IMR-90 (cell line): ENCODE measurements at regions not wholly inside any gene's neighbourhood (a gene's known extent, or its start where the extent isn't known, plus 50 kb on each side); places are given as distances from the start of the nearest gene placed in this dataset.

ENCODE experiments used
- ATAC-seq: fragments of 200-7000 bp; cut with Tn5 transposase; 2 replicates; pipeline ENCODE4 v1.9.1; 2020; ENCODE audit warnings: low read depth, mild to moderate bottlenecking, moderate library complexity
- BruUV-seq: library from RNA; stranded (reverse); fragments of 400-500 nt; replicated peaks from 2 replicates; lab custom pipeline; 2021; lab: Mats Ljungman, UMichigan
- CTCF ChIA-PET: fragments of 300-600 bp; formaldehyde crosslinking; extraction: SDS; loops from one replicate; lab custom pipeline; 2021; ENCODE audit warnings: antibody characterized with exemption; lab: Yijun Ruan, JAX
- POLR2A ChIA-PET: fragments of 300-600 bp; sonication (Branson Sonifier 250); formaldehyde crosslinking; loops from one replicate; lab custom pipeline; 2022; ENCODE audit warnings: antibody characterized with exemption; ENCODE audit not compliant: unreplicated experiment; lab: Charles Lee
- DNase-seq: peaks from one replicate; pipeline ENCODE4 v3.0.0; 2013
- H2AFZ ChIP-seq: replicated peaks from 2 replicates; pipeline ENCODE3; 2013; ENCODE audit warnings: low read length, mild to moderate bottlenecking; ENCODE audit not compliant: poor library complexity
- H2AK5ac ChIP-seq: 2 replicates; pipeline ENCODE4 v1.6.1; 2013; ENCODE audit warnings: low read depth, low read length, inconsistent platforms
- H2AK9ac ChIP-seq: replicated peaks from 2 replicates; pipeline ENCODE3; 2013; ENCODE audit warnings: mild to moderate bottlenecking, low read depth, low read length, moderate library complexity; ENCODE audit not compliant: poor library complexity
- H2BK120ac ChIP-seq: 2 replicates; pipeline ENCODE4 v1.6.1; 2013; ENCODE audit warnings: low read depth, low read length, inconsistent platforms
- H2BK15ac ChIP-seq: 3 replicates; pipeline ENCODE4 v1.6.1; 2013; ENCODE audit warnings: low read depth, low read length, inconsistent platforms
- H2BK20ac ChIP-seq: 2 replicates; pipeline ENCODE4 v1.6.1; 2013; ENCODE audit warnings: low read depth, mild to moderate bottlenecking, inconsistent platforms, low read length, moderate library complexity
- H2BK5ac ChIP-seq: 2 replicates; pipeline ENCODE4 v1.6.1; 2013; ENCODE audit warnings: mild to moderate bottlenecking, low read depth, low read length, inconsistent platforms; ENCODE audit not compliant: poor library complexity, severe bottlenecking
- H3K14ac ChIP-seq: replicated peaks from 2 replicates; pipeline ENCODE4 v1.6.1; 2013; ENCODE audit warnings: low read depth, low read length, inconsistent platforms
- H3K18ac ChIP-seq: 2 replicates; pipeline ENCODE4 v1.6.1; 2013; ENCODE audit warnings: low read depth, low read length, control low read depth
- H3K23ac ChIP-seq: 2 replicates; pipeline ENCODE4 v1.6.1; 2013; ENCODE audit warnings: low read depth, low read length, inconsistent platforms
- H3K27ac ChIP-seq: 2 replicates; pipeline ENCODE4 v1.5.1; 2013; ENCODE audit warnings: mild to moderate bottlenecking, control low read depth, low read length; ENCODE audit not compliant: insufficient read depth
- H3K27me3 ChIP-seq: 2 replicates; pipeline ENCODE4 v1.6.1; 2013; ENCODE audit warnings: low read length; ENCODE audit not compliant: control insufficient read depth, insufficient read depth
- H3K36me3 ChIP-seq: 2 replicates; pipeline ENCODE4 v1.6.1; 2013; ENCODE audit warnings: low read length, mixed read lengths; ENCODE audit not compliant: control insufficient read depth, insufficient read depth
- H3K4ac ChIP-seq: 2 replicates; pipeline ENCODE4 v1.6.1; 2013; ENCODE audit warnings: low read depth, low read length, inconsistent platforms
- H3K4me1 ChIP-seq: 2 replicates; pipeline ENCODE4 v1.6.1; 2013; ENCODE audit warnings: low read length, mixed read lengths; ENCODE audit not compliant: control insufficient read depth, insufficient read depth
- H3K4me2 ChIP-seq: 2 replicates; pipeline ENCODE4 v1.6.1; 2013; ENCODE audit warnings: low read depth, mild to moderate bottlenecking, control low read depth, low read length, moderate library complexity
- H3K4me3 ChIP-seq: 2 replicates; pipeline ENCODE4 v1.5.1; 2013; ENCODE audit warnings: low read depth, mild to moderate bottlenecking, control low read depth, low read length, moderate library complexity; ENCODE audit not compliant: insufficient read depth
- H3K56ac ChIP-seq: 2 replicates; pipeline ENCODE4 v1.6.1; 2013; ENCODE audit warnings: low read length, inconsistent platforms; ENCODE audit not compliant: insufficient read depth; ENCODE audit errors: extremely low read depth
- H3K79me1 ChIP-seq, 2 experiments: 2 replicates each; pipeline ENCODE4 v1.6.1; 2013; ENCODE audit warnings: low read length in 2 of 2, inconsistent platforms in 1 of 2, low read depth in 1 of 2
- H3K9ac ChIP-seq: 2 replicates; pipeline ENCODE4 v1.6.1; 2013; ENCODE audit warnings: low read depth, low read length, control low read depth
- H3K9me1 ChIP-seq: 2 replicates; pipeline ENCODE4 v1.6.1; 2013; ENCODE audit warnings: low read length, inconsistent platforms; ENCODE audit not compliant: insufficient read depth
- H3K9me3 ChIP-seq: 2 replicates; pipeline ENCODE4 v1.6.1; 2013; ENCODE audit warnings: low read length; ENCODE audit not compliant: control insufficient read depth, insufficient read depth
- H4K20me1 ChIP-seq: 2 replicates; pipeline ENCODE4 v1.6.1; 2013; ENCODE audit warnings: low read length, inconsistent platforms; ENCODE audit not compliant: insufficient read depth
- H4K5ac ChIP-seq: 2 replicates; pipeline ENCODE4 v1.6.1; 2013; ENCODE audit warnings: mild to moderate bottlenecking, low read depth, low read length, control low read depth
- H4K8ac ChIP-seq, 2 experiments: 2 replicates each; pipeline ENCODE4 v1.6.1; 2013; ENCODE audit warnings: low read depth in 2 of 2, low read length in 2 of 2, control low read depth in 1 of 2, inconsistent platforms in 1 of 2
- H4K91ac ChIP-seq: 2 replicates; pipeline ENCODE4 v1.6.1; 2013; ENCODE audit warnings: low read depth, low read length, inconsistent platforms; ENCODE audit not compliant: insufficient read depth
- BHLHE40 ChIP-seq: fragments of 150-350 bp; IDR thresholded peaks from 2 replicates; pipeline ENCODE4 v1.6.1; 2016; ENCODE audit warnings: mild to moderate bottlenecking, low read depth, low read length
- CEBPB ChIP-seq: IDR thresholded peaks from 2 replicates; pipeline ENCODE4 v1.6.1; 2012; ENCODE audit warnings: low read depth, low read length, improper control_type of control experiment
- CHD1 ChIP-seq: IDR thresholded peaks from 2 replicates; pipeline ENCODE4 v1.6.1; 2012; ENCODE audit warnings: low read depth, low read length, improper control_type of control experiment
- CTCF ChIP-seq: conservative IDR thresholded peaks from 2 replicates; pipeline ENCODE4 v1.5.1; 2012; ENCODE audit warnings: mild to moderate bottlenecking, low read depth, low read length, improper control_type of control experiment
- FOS ChIP-seq: fragments of 150-350 bp; IDR thresholded peaks from 2 replicates; pipeline ENCODE4 v1.6.1; 2016; ENCODE audit warnings: low read depth, low read length
- MAFK ChIP-seq: IDR thresholded peaks from 2 replicates; pipeline ENCODE4 v1.6.1; 2012; ENCODE audit warnings: low read depth, low read length, improper control_type of control experiment
- MAZ ChIP-seq: IDR thresholded peaks from 2 replicates; pipeline ENCODE4 v1.6.1; 2012; ENCODE audit warnings: low read depth, mild to moderate bottlenecking, low read length, improper control_type of control experiment, moderate library complexity, borderline replicate concordance
- MXI1 ChIP-seq: IDR thresholded peaks from 2 replicates; pipeline ENCODE4 v1.6.1; 2012; ENCODE audit warnings: low read depth, mild to moderate bottlenecking, low read length, moderate library complexity, borderline replicate concordance
- NFE2L2 ChIP-seq: fragments of 150-350 bp; IDR thresholded peaks from 2 replicates; pipeline ENCODE4 v1.6.1; 2016; ENCODE audit warnings: low read depth, mild to moderate bottlenecking, low read length
- POLR2A ChIP-seq: IDR thresholded peaks from 2 replicates; pipeline ENCODE4 v1.6.1; 2012; ENCODE audit warnings: mild to moderate bottlenecking, low read depth, low read length
- RAD21 ChIP-seq: IDR thresholded peaks from 2 replicates; pipeline ENCODE4 v1.6.1; 2012; ENCODE audit warnings: low read length, improper control_type of control experiment
- RCOR1 ChIP-seq: IDR thresholded peaks from 2 replicates; pipeline ENCODE4 v1.6.1; 2012; ENCODE audit warnings: mild to moderate bottlenecking, low read length, improper control_type of control experiment; ENCODE audit not compliant: insufficient replicate concordance
- RFX5 ChIP-seq: IDR thresholded peaks from 2 replicates; pipeline ENCODE4 v1.8.0; 2012; ENCODE audit warnings: low read depth, mild to moderate bottlenecking, low read length, moderate library complexity
- SMC3 ChIP-seq: fragments of 150-350 bp; IDR thresholded peaks from 2 replicates; pipeline ENCODE4 v1.6.1; 2016; ENCODE audit warnings: low read depth, mild to moderate bottlenecking, antibody characterized with exemption, low read length, moderate library complexity
- WGBS, 2 experiments: methylation state at CpG; one replicate each; pipeline versions ENCODE4 v1.1.5 to v1.1.7; 2013; ENCODE audit warnings: missing lambda C conversion rate in 2 of 2; ENCODE audit not compliant: insufficient read length in 1 of 2; ENCODE audit errors: extremely low coverage in 2 of 2; 5-methylcytosine and 5-hydroxymethylcytosine counted together
- dilution Hi-C: fragments of 300-500 bp; cut with HindIII; formaldehyde crosslinking; loops from one replicate; pipeline ENCODE4 v1.14.3; 2018; ENCODE audit warnings: low sequenced_read_pairs; ENCODE audit not compliant: unreplicated experiment
- in situ Hi-C: fragments of 300-500 bp; cut with MboI; formaldehyde crosslinking; loops from 3 replicates; pipeline ENCODE4 v1.14.3; 2019; ENCODE audit warnings: low sequenced_read_pairs, inconsistent platforms, mixed read lengths
- intact Hi-C: fragments of 100-400 bp; cut with micrococcal nuclease; formaldehyde crosslinking; loops from 2 replicates; pipeline ENCODE4 v1.10.0; 2022
- TF ChIP-seq, protein P1 (sequence below): fragments of 150-350 bp; IDR thresholded peaks from 2 replicates; pipeline ENCODE4 v1.6.1; 2016; ENCODE audit warnings: low read depth, mild to moderate bottlenecking, low read length, moderate library complexity, borderline replicate concordance
- TF ChIP-seq, protein P2 (sequence below): fragments of 150-350 bp; IDR thresholded peaks from 2 replicates; pipeline ENCODE4 v1.6.1; 2017; ENCODE audit warnings: mild to moderate bottlenecking, antibody characterized with exemption, low read length, low read depth

GRCh38 chr2:215731108-215731658 lies 282.2 kb downstream of the MREG start:
- Histone ChIP-seq H3K4ac (0 out of 2 replicates have a peak overlapping the region, but pooled peaks have one; percentile 5), H3K23ac (no peak overlapping the region), H2BK5ac (no peak overlapping the region), H4K8ac (peak overlapping the region in 1 of 2 experiments; percentile 29; a peak in 1 of 4 replicates), H3K27me3 (no peaks in the 10 kb centered on the region), H4K20me1 (no peaks in the 10 kb centered on the region), H4K91ac (no peak overlapping the region), H2AK9ac (no peak overlapping the region), H2BK20ac (no peak overlapping the region), H3K14ac (peak overlapping the region; percentile 46; the same call in 1 of the 2 replicates), H3K18ac (peak overlapping the region; percentile 5), H3K27ac (no peak overlapping the region), H3K4me2 (no peak overlapping the region), H3K56ac (no peak overlapping the region), H2AFZ (no peak overlapping the region), H3K79me1 (no peaks in the 10 kb centered on the region), H2AK5ac (peak overlapping the region; percentile 49; the same call in 1 of the 2 replicates), H3K4me1 (peaks cover 8% of the 10 kb centered on the region; the same call in 1 of the 2 replicates), H2BK15ac (no peak overlapping the region), H3K9me3 (no peaks in the 10 kb centered on the region), H2BK120ac (no peak overlapping the region; the same call in 1 of the 2 replicates), H3K9ac (no peak overlapping the region), H3K9me1 (peaks cover 3% of the 10 kb centered on the region; the same call in 1 of the 2 replicates), H4K5ac (peak overlapping the region; percentile 80; the same call in 1 of the 2 replicates), H3K36me3 (no peaks in the 10 kb centered on the region), H3K4me3 (no peak overlapping the region)
- no CpG with 5 or more reads among the region's 5 CpGs for WGBS, 2 experiments
- dilution Hi-C loops, result no loop called here
- ChIA-PET CTCF (no interaction called here), POLR2A (no interaction called here)
- in situ Hi-C loops, result no loop called here
- TF ChIP-seq CEBPB, result no peak
- TF ChIP-seq NFE2L2, result no peak
- no peak for TF ChIP-seq FOS
- TF ChIP-seq MXI1, result no peak
- TF ChIP-seq MAZ, result no peak
- TF ChIP-seq RFX5, result no peak
- TF ChIP-seq, protein P1, sequence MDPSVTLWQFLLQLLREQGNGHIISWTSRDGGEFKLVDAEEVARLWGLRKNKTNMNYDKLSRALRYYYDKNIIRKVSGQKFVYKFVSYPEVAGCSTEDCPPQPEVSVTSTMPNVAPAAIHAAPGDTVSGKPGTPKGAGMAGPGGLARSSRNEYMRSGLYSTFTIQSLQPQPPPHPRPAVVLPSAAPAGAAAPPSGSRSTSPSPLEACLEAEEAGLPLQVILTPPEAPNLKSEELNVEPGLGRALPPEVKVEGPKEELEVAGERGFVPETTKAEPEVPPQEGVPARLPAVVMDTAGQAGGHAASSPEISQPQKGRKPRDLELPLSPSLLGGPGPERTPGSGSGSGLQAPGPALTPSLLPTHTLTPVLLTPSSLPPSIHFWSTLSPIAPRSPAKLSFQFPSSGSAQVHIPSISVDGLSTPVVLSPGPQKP, result no peak
- no peak for TF ChIP-seq CTCF
- no peak for TF ChIP-seq RCOR1
- TF ChIP-seq POLR2A, result no peak
- TF ChIP-seq, protein P2, sequence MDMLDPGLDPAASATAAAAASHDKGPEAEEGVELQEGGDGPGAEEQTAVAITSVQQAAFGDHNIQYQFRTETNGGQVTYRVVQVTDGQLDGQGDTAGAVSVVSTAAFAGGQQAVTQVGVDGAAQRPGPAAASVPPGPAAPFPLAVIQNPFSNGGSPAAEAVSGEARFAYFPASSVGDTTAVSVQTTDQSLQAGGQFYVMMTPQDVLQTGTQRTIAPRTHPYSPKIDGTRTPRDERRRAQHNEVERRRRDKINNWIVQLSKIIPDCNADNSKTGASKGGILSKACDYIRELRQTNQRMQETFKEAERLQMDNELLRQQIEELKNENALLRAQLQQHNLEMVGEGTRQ, result no peak
- no peak for TF ChIP-seq RAD21
- no peak for TF ChIP-seq BHLHE40
- no peak for TF ChIP-seq SMC3
- TF ChIP-seq CHD1, result no peak
- no peak for TF ChIP-seq MAFK
- no TSS peak for BruUV-seq
- intact Hi-C loops, result no loop called here
- no peak for ATAC-seq
- DNase-seq, result no peak
